HCT116 (cell line): ENCODE measurements at regions not wholly inside any gene's neighbourhood (a gene's known extent, or its start where the extent isn't known, plus 50 kb on each side); places are given as distances from the start of the nearest gene placed in this dataset.

Experiments used
- ATAC-seq: fragments of 200-7000 bp; cut with Tn5 transposase; 2 replicates; pipeline ENCODE4 v1.9.1; 2020; ENCODE audit warnings: mild to moderate bottlenecking, moderate library complexity
- BruUV-seq: library from RNA; stranded (reverse); fragments of 400-500 nt; replicated peaks from 2 replicates; lab custom pipeline; 2021; lab: Mats Ljungman, UMichigan
- CTCF ChIA-PET: fragments of 300-600 bp; sonication (Branson Sonifier 250); formaldehyde crosslinking; loops from one replicate; lab custom pipeline; 2021; ENCODE audit warnings: antibody characterized with exemption; lab: Charles Lee
- POLR2A ChIA-PET: fragments of 300-600, 350-600 bp; sonication (Branson Sonifier 250); formaldehyde crosslinking; loops from one replicate; lab custom pipeline; 2021; ENCODE audit warnings: antibody characterized with exemption; lab: Charles Lee
- RAD21 ChIA-PET, 2 experiments: fragments of 300-600 bp; sonication (Branson Sonifier 250); formaldehyde crosslinking; loops; one replicate each; lab custom pipeline; 2023; ENCODE audit warnings: low total read pairs in 2 of 2; ENCODE audit not compliant: uncharacterized antibody in 2 of 2, unreplicated experiment in 2 of 2, low non-redundant PET in 1 of 2; lab: Charles Lee
- DNase-seq: peaks from one replicate; pipeline ENCODE4 v3.0.0-alpha.2; 2010; ENCODE audit warnings: low read depth, low spot score
- H2AFZ ChIP-seq: fragments of 200-600 bp; shearing (Covaris generic), sonication (generic); 2 replicates; pipeline ENCODE4 v1.6.1; 2017; ENCODE audit warnings: low read depth, mixed run types, mixed read lengths, antibody characterized with exemption, low read length; ENCODE audit not compliant: poor library complexity, severe bottlenecking
- H3K27ac ChIP-seq: 2 replicates; pipeline ENCODE4 v1.5.1; 2012; ENCODE audit warnings: low read depth, low read length
- H3K27me3 ChIP-seq: fragments of 200-600 bp; sonication (generic); 2 replicates; pipeline ENCODE4 v1.6.1; 2016; ENCODE audit warnings: mixed run types, low read length, mixed read lengths; ENCODE audit not compliant: insufficient read depth
- H3K36me3 ChIP-seq, 2 experiments: fragments of 200-500 bp in 1 of 2; fragments of 200-600 bp in 1 of 2; sonication (Bioruptor generic) in 1 of 2; sonication (generic) in 1 of 2; 2 replicates each; pipeline versions ENCODE4 v1.5.1 to v1.6.1; 2014 to 2016; ENCODE audit warnings: low read length in 2 of 2, inconsistent platforms in 1 of 2, mixed read lengths in 1 of 2, mixed run types in 1 of 2; ENCODE audit not compliant: insufficient read depth in 2 of 2, control insufficient read depth in 1 of 2
- H3K4me1 ChIP-seq, 2 experiments: fragments of 200-600 bp in 1 of 2; sonication (generic) in 1 of 2; 2 replicates each; pipeline versions ENCODE4 v1.5.1 to v1.6.1; 2012 to 2017; ENCODE audit warnings: low read length in 2 of 2, inconsistent platforms in 1 of 2, mild to moderate bottlenecking in 1 of 2, mixed read lengths in 1 of 2, mixed run types in 1 of 2, moderate library complexity in 1 of 2; ENCODE audit not compliant: insufficient read depth in 2 of 2, control insufficient read depth in 1 of 2
- H3K4me2 ChIP-seq: fragments of 200-600 bp; sonication (generic); 2 replicates; pipeline ENCODE4 v1.6.1; 2017; ENCODE audit warnings: mixed run types, low read length, mixed read lengths
- H3K4me3 ChIP-seq, 2 experiments: fragments of 200-600 bp in 1 of 2; sonication (generic) in 1 of 2; replicated peaks in 1 of 2; 2 replicates each; pipeline ENCODE4 v1.5.1; 2011 to 2016; ENCODE audit warnings: low read length in 2 of 2, control low read depth in 1 of 2, low read depth in 1 of 2, mild to moderate bottlenecking in 1 of 2, mixed read lengths in 1 of 2, mixed run types in 1 of 2
- H3K79me2 ChIP-seq: fragments of 200-600 bp; sonication (generic); 2 replicates; pipeline ENCODE4 v1.6.1; 2017; ENCODE audit warnings: mild to moderate bottlenecking, mixed run types, low read length, moderate library complexity, mixed read lengths; ENCODE audit not compliant: insufficient read depth
- H3K9ac ChIP-seq: fragments of 200-600 bp; sonication (generic); 2 replicates; pipeline ENCODE4 v1.6.1; 2016; ENCODE audit warnings: low read length, mixed read lengths
- H3K9me2 ChIP-seq: fragments of 200-600 bp; sonication (generic), shearing (Covaris generic); 2 replicates; pipeline ENCODE4 v1.6.1; 2017; ENCODE audit warnings: mixed run types, mild to moderate bottlenecking, moderate library complexity; ENCODE audit not compliant: insufficient read depth
- H3K9me3 ChIP-seq, 2 experiments: fragments of 200-500 bp in 1 of 2; fragments of 200-600 bp in 1 of 2; sonication (Bioruptor generic) in 1 of 2; sonication (generic) in 1 of 2; 2 replicates each; pipeline ENCODE4 v1.6.1; 2014 to 2017; ENCODE audit warnings: low read length in 2 of 2, mixed read lengths in 2 of 2, inconsistent platforms in 1 of 2, low read depth in 1 of 2, mild to moderate bottlenecking in 1 of 2, mixed run types in 1 of 2, moderate library complexity in 1 of 2; ENCODE audit not compliant: control insufficient read depth in 1 of 2, insufficient read depth in 1 of 2
- H4K20me1 ChIP-seq: fragments of 200-600 bp; sonication (generic), shearing (Covaris generic); 2 replicates; pipeline ENCODE4 v1.6.1; 2017; ENCODE audit warnings: mixed run types, mild to moderate bottlenecking, moderate library complexity; ENCODE audit not compliant: insufficient read depth
- ATF3 ChIP-seq: IDR thresholded peaks from 2 replicates; pipeline ENCODE4 v1.6.1; 2012
- CBX3 ChIP-seq: IDR thresholded peaks from 2 replicates; pipeline ENCODE4 v1.6.1; 2012; ENCODE audit warnings: low read depth
- CTCF ChIP-seq, 3 experiments: fragments of 200-600 bp in 1 of 3; sonication (generic) in 1 of 3; IDR thresholded peaks in 2 of 3; conservative IDR thresholded peaks in 1 of 3; 2 replicates each; pipeline ENCODE4 v1.5.1; 2012 to 2017; ENCODE audit warnings: low read depth in 2 of 3, low read length in 2 of 3, antibody characterized with exemption in 1 of 3, borderline replicate concordance in 1 of 3, control low read depth in 1 of 3, mild to moderate bottlenecking in 1 of 3, mixed read lengths in 1 of 3, mixed run types in 1 of 3, moderate library complexity in 1 of 3; ENCODE audit not compliant: insufficient read depth in 1 of 3
- EGR1 ChIP-seq: IDR thresholded peaks from 2 replicates; pipeline ENCODE4 v1.6.1; 2012; ENCODE audit warnings: low read depth
- ELF1 ChIP-seq: IDR thresholded peaks from 2 replicates; pipeline ENCODE4 v1.6.1; 2012; ENCODE audit warnings: low read depth, borderline replicate concordance
- EZH2 ChIP-seq: fragments of 200-600 bp; sonication (generic); IDR thresholded peaks from 2 replicates; pipeline ENCODE4 v1.6.1; 2017; ENCODE audit warnings: antibody characterized with exemption, mixed run types
- FOSL1 ChIP-seq: IDR thresholded peaks from 2 replicates; pipeline ENCODE4 v1.6.1; 2012; ENCODE audit warnings: low read depth
- JUND ChIP-seq: IDR thresholded peaks from 2 replicates; pipeline ENCODE4 v1.6.1; 2012
- POLR2A ChIP-seq: IDR thresholded peaks from 2 replicates; pipeline ENCODE4 v1.7.0; 2011; ENCODE audit warnings: borderline replicate concordance; ENCODE audit not compliant: insufficient read depth, insufficient read length; ENCODE audit errors: extremely low read depth
- RAD21 ChIP-seq: IDR thresholded peaks from 2 replicates; pipeline ENCODE4 v1.6.1; 2012; ENCODE audit warnings: low read depth, mild to moderate bottlenecking
- REST ChIP-seq: IDR thresholded peaks from 2 replicates; pipeline ENCODE4 v1.6.1; 2012; ENCODE audit warnings: low read depth
- SIN3A ChIP-seq: IDR thresholded peaks from 2 replicates; pipeline ENCODE4 v1.6.1; 2012; ENCODE audit warnings: low read depth
- SP1 ChIP-seq: IDR thresholded peaks from 2 replicates; pipeline ENCODE4 v1.6.1; 2012; ENCODE audit warnings: low read depth
- SRF ChIP-seq: IDR thresholded peaks from 2 replicates; pipeline ENCODE4 v1.6.1; 2012; ENCODE audit warnings: low read depth
- TCF7L2 ChIP-seq: IDR thresholded peaks from 2 replicates; pipeline ENCODE4 v1.7.0; 2011; ENCODE audit warnings: borderline replicate concordance, inconsistent platforms; ENCODE audit not compliant: insufficient read depth, insufficient read length; ENCODE audit errors: extremely low read depth
- ZBTB33 ChIP-seq: IDR thresholded peaks from 2 replicates; pipeline ENCODE4 v1.6.1; 2011; ENCODE audit warnings: mild to moderate bottlenecking, low read length, moderate library complexity; ENCODE audit not compliant: insufficient replicate concordance; ENCODE audit errors: extremely low read depth
- ZFX ChIP-seq: fragments of 450-650 bp; IDR thresholded peaks from 2 replicates; pipeline ENCODE4 v1.6.1; 2017
- ZNF274 ChIP-seq: fragments of 200-500 bp; sonication (Bioruptor generic); IDR thresholded peaks from 2 replicates; pipeline ENCODE4 v1.6.1; 2014; ENCODE audit warnings: mild to moderate bottlenecking, low read depth, low read length, inconsistent platforms
- intact Hi-C: fragments of 100-400 bp; cut with micrococcal nuclease; formaldehyde crosslinking; loops from 2 replicates; pipeline ENCODE4 v1.10.0; 2022
- TF ChIP-seq, protein P1 (sequence below): IDR thresholded peaks from 2 replicates; pipeline ENCODE4 v1.6.1; 2012

DNA sequence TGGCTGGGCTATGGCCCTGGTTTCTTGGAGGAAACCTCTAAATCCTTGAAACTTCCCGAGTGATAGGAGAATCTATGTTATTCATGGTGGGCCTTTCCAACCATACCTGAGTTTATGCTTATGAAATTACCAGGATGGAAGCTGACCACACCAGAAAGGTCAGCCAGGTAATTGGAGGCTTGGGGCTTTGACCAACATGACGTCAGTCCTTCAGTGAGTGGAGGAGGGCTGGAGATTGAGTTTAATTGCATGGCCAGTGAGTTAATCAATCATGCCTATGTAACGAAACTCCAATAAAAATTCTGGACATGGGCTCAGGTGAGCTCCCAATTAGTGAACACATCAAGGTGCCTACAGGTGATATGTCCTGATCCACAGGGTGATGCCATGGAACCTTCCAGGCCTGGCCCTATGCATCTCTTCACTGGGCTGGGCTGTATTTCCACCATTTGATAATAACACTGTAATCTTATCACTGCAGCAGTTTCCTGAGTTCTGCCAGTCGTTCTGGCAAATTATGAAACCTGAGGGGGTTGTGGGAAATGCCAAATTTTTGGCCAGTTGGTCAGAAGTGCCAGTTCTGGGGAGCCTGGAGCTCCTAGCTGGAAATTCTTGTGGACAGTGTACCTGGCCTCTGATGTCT lies 106.5 kb downstream of the CDH26 start:
- Histone ChIP-seq H3K4me3 (no peak overlapping the region), H2AFZ (no peak overlapping the region), H3K36me3 (no peaks in the 10 kb centered on the region), H3K27ac (no peak overlapping the region), H3K79me2 (no peaks in the 10 kb centered on the region), H3K9me2 (no peaks in the 10 kb centered on the region), H4K20me1 (no peaks in the 10 kb centered on the region), H3K9ac (no peak overlapping the region), H3K4me2 (no peak overlapping the region), H3K27me3 (peaks cover 36% of the 10 kb centered on the region), H3K9me3 (no peaks in the 10 kb centered on the region), H3K4me1 (no peaks in the 10 kb centered on the region)
- DNase-seq = no peak
- ChIA-PET RAD21 (no interaction called here), CTCF (no interaction called here), POLR2A (no interaction called here)
- no TSS peak for BruUV-seq
- ATAC-seq = no peak
- intact Hi-C loops = no loop called here
- TF ChIP-seq ZFX (no peak), SIN3A (no peak), ATF3 (no peak), SRF (no peak), SP1 (no peak), JUND (no peak), ZBTB33 (no peak), ELF1 (no peak), TCF7L2 (no peak), CTCF (IDR thresholded peaks at IDR 0.05 in 2 of 3, conservative IDR thresholded peaks at IDR 0.05 in 1 of 3; ENCODE audit: borderline replicate concordance in 1 of 3, insufficient read depth in 1 of 3, low read depth in 2 of 3, low read length in 2 of 3) (no peak), REST (no peak), EZH2 (no peak), FOSL1 (no peak), ZNF274 (no peak), EGR1 (no peak), POLR2A (no peak), CBX3 (no peak), RAD21 (no peak)
- TF ChIP-seq, protein P1, sequence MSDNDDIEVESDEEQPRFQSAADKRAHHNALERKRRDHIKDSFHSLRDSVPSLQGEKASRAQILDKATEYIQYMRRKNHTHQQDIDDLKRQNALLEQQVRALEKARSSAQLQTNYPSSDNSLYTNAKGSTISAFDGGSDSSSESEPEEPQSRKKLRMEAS = no peak
